ENCODE measurements at regions not wholly inside any gene's neighbourhood (a gene's known extent, or its start where the extent isn't known, plus 50 kb on each side); places are given as distances from the start of the nearest gene placed in this dataset.

GRCh38 chr6:71465096-71465495 is 176.5 kb downstream of the OGFRL1 start:
- peaks cover 6% of the 10 kb centered on the region for H3K9me3 ChIP-seq (ENCODE audit: control insufficient read depth, low read depth, low read length)
- no peak overlapping the region for H2AK5ac ChIP-seq (ENCODE audit: insufficient read length, low read length)
- H3K36me3 Mint-ChIP-seq (ENCODE audit: insufficient read depth in 1 of 3, low read depth in 3 of 3) = peaks cover 2 to 11% (median 6%) of the 10 kb centered on the region in 3 experiments; a peak in 5 of 7 replicates
- H3K79me1 ChIP-seq (ENCODE audit: insufficient read depth, low read depth, low read length, poor library complexity, severe bottlenecking) = no peaks in the 10 kb centered on the region
- H4K8ac ChIP-seq (replicated peaks; ENCODE audit: insufficient read length, low read depth, low read length) = no peak overlapping the region
- H3K27ac ChIP-seq (ENCODE audit: insufficient read length, low read depth, low read length) = no peak overlapping the region
- no peak overlapping the region for H3K4ac ChIP-seq (ENCODE audit: low read depth, low read length)
- H2BK15ac ChIP-seq (ENCODE audit: low read depth, low read length) = no peak overlapping the region
- H3K27me3 ChIP-seq (ENCODE audit: insufficient read depth, low read length) = no peaks in the 10 kb centered on the region
- no peak overlapping the region for H3K27ac Mint-ChIP-seq
- no peaks in the 10 kb centered on the region for H3K27me3 Mint-ChIP-seq (ENCODE audit: low read depth)
- H2BK5ac ChIP-seq (ENCODE audit: insufficient read length, low read length) = no peak overlapping the region
- H3K4me1 ChIP-seq (ENCODE audit: insufficient read depth, low read length) = no peaks in the 10 kb centered on the region
- H3K14ac ChIP-seq (ENCODE audit: insufficient read depth, low read length) = no peak overlapping the region
- no peak overlapping the region for H2AFZ ChIP-seq (ENCODE audit: low read length)
- H3K4me2 ChIP-seq (ENCODE audit: insufficient read depth, insufficient read length, low read length) = no peak overlapping the region
- no peak overlapping the region for H3K23ac ChIP-seq (ENCODE audit: insufficient read length, low read depth, low read length)
- no peak overlapping the region for H2BK20ac ChIP-seq (ENCODE audit: low read depth, low read length, poor library complexity, severe bottlenecking)
- no peak overlapping the region for H3K9ac ChIP-seq (ENCODE audit: extremely low read depth, insufficient read length, low read length)
- no CpG with 5 or more reads among the region's 1 CpG for WGBS (ENCODE audit: extremely low coverage, insufficient read length, low lambda C conversion rate)
- H4K20me1 ChIP-seq (ENCODE audit: control insufficient read depth, insufficient read depth, insufficient read length) = no peaks in the 10 kb centered on the region
- no peak overlapping the region for H4K5ac ChIP-seq (ENCODE audit: insufficient read length, low read depth, low read length)
- H2BK120ac ChIP-seq (ENCODE audit: low read depth, low read length, poor library complexity, severe bottlenecking) = no peak overlapping the region
- H3K56ac ChIP-seq (ENCODE audit: insufficient read length, low read depth, low read length) = no peak overlapping the region
- DNase-seq = no peak
- no peaks in the 10 kb centered on the region for H3K23me2 ChIP-seq (ENCODE audit: insufficient read length, low read depth, low read length, poor library complexity, severe bottlenecking)
- H2BK12ac ChIP-seq (ENCODE audit: insufficient read length, low read depth, low read length) = no peak overlapping the region
- no peak overlapping the region for H3K18ac ChIP-seq (ENCODE audit: insufficient read length, low read depth, low read length)
- H3K4me1 Mint-ChIP-seq = no peaks in the 10 kb centered on the region
- TF ChIP-seq, protein P1, sequence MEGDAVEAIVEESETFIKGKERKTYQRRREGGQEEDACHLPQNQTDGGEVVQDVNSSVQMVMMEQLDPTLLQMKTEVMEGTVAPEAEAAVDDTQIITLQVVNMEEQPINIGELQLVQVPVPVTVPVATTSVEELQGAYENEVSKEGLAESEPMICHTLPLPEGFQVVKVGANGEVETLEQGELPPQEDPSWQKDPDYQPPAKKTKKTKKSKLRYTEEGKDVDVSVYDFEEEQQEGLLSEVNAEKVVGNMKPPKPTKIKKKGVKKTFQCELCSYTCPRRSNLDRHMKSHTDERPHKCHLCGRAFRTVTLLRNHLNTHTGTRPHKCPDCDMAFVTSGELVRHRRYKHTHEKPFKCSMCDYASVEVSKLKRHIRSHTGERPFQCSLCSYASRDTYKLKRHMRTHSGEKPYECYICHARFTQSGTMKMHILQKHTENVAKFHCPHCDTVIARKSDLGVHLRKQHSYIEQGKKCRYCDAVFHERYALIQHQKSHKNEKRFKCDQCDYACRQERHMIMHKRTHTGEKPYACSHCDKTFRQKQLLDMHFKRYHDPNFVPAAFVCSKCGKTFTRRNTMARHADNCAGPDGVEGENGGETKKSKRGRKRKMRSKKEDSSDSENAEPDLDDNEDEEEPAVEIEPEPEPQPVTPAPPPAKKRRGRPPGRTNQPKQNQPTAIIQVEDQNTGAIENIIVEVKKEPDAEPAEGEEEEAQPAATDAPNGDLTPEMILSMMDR (conservative IDR thresholded peaks at IDR 0.05) = no peak
- H3T11ph ChIP-seq (ENCODE audit: low read length) = no peak overlapping the region
- no peaks in the 10 kb centered on the region for H3K79me2 ChIP-seq (ENCODE audit: insufficient read depth, low read length)
- H3K4me3 Mint-ChIP-seq = no peak overlapping the region
- H3K9me3 Mint-ChIP-seq = peaks cover 23 to 28% of the 10 kb centered on the region in 2 experiments; a peak in 4 of 5 replicates
- no peak overlapping the region for H4K91ac ChIP-seq (ENCODE audit: insufficient read length, low read depth, low read length)
